ENCODE measurements at regions not wholly inside any gene's neighbourhood (a gene's known extent, or its start where the extent isn't known, plus 50 kb on each side); places are given as distances from the start of the nearest gene placed in this dataset.

DNA sequence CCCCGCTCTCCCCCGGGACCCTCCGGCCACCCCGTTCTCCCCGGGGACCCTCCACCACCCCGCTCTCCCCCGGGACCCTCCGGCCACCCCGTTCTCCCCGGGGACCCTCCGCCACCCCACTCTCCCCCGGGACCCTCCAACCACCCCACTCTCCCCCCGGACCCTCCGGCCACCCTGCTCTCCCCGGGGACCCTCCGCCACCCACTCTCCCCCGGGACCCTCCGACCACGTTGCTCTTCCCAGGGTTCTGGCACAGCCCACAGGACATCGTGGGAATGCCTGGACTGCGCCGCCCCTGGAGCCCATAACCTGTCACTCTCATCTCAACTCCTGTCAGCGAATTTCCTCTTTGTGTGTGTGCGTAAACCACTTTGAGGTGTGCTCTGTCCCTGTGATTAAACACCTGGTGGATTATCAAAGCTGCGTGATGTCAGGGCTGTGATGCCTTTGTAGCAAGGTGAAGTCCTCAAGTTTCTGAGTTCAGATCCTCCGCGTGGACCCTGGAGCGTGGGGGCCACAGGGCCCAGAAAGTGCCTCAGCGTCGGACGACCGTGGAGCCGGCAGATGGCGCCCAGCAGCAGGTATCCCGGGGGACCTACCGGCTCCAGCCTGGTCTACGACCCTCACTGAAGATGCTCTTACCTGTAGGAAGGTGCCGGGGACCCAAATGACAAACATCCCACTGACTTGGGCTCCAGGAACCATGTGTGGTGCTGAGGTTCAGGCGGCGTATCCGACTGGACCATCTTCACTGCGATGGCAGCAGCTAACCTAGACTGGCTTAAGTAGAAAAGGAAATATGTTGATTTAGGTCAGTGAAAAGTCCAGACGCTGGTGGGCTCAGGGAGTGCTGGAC, 63.2 kb upstream of the GALNT9 start:
- DNase-seq: no peak

DNA sequence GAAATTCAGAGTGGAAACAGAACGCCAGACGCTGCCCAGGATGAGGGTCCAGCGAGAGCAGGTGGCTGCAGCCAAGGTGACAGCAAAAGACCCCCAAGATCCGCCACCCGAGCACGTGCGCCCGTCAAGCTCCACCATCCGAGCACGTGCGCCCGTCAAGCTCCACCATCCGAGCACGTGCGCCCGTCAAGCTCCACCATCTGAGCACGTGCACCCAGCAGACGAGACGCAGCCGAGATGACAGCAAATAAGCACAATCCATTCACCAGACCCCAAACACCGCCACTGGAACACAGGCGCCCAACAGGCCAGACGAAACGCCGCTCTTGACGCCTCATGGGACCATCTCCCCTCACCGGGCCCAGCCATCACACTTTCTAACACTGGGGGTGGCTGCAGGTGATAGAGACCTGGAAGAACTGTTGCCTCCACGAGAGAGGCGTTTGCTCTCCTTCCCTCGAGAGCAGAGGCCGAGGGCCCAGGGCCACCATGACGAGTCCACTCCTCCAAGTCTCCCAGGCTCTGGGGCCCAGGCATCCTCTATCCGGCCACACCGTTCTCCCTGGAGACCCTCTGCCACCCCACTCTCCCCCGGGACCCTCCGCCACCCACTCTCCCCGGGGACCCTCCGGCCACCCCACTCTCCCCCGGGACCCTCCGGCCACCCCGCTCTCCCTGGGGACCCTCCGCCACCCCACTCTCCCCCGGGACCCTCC, 62.1 kb upstream of the GALNT9 start:
- no peak for DNase-seq

DNA sequence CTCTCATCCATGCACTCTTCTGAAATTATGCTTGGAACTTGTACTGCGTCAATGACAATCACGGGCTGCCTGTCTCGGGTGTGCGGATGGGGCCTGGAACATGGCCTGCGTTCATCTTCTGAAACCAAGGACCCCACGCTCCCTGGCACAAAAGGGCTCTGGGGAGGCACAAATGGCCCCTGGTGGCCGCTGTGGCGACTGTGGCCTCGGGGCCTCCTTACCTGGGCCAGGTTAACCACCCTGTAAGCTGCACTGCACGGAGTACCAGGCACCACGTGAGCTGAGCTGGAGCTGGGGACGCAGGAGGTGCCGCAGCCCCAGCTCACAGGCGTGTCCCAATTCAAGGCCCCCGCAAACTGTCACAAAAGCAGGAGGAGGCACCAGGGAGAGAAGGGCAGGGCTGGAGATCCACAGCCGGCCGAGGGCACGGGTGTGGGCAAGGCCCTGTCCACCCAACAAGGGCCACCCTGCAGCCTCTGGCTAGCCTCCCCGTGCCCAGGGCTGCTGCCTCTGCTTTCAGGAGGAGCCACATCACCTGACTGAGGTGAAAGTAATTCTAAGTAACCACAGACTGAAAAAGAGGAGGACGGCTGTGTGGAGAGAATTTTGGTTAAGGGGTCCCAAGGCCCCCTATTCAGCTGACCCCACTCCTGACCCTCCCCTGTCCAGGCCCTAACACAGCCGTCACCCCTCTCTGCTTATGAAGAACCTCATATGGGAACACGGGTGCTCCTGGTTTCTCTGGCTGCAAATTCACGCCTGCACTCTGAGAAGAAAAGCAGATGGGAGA, 61.1 kb upstream of the GALNT9 start:
- no peak for DNase-seq

DNA sequence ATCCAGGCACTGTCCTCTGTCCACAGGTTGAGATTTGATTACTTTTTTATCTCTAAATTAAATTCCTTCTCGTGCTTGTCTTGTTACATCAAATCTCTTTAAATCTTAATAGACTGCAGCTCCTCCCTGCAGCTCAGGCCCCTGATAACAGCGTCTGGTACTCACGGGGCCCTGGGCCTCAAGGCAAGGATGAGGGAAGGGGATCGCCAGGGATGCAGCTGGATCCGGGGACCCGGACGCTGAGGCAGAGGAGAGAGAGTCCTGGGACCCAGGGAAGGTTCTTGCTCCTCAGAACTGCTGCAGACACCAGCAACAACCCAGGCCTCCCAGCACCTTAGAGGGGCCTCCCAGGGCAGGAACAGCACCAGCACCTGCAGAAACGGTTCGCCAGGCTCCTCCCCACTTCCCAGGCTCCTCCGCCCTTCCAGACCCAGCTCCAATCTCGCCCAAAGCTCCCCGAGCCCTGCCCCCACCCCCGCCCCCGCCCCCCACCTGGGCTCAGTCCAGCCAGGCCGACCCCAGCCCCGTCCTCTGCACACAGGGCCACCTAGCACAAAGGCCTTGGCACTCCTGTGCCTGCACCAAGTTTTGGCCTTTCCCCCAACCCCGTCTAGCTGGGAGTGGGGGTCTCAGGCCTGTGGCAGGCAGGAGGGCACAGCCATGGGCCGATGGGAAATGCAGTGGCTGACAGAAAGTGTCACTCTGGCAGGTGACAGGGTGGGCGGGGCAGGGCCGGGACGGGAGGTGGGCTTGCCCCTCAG, 60.3 kb upstream of the GALNT9 start:
- no peak for DNase-seq

DNA sequence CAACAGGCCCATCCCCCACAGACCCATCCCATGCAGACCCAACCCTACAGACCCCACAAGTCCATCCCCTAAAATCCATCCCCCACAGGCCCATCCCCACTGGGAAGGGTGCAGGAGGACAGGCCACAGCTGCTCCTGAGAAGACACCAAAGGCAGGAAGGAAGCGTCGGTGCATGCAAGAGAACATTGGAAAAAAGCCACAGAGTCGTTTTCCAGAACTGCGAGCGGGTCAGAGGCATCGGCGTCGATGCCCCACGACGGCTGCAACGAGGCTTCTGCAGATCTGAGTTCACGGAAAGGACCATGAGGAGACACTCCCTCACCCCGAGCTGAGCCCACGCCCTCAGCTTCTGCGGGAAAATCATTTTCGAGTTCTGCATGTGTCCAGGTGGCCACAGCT, 59.6 kb upstream of the GALNT9 start:
- DNase-seq: no peak

DNA sequence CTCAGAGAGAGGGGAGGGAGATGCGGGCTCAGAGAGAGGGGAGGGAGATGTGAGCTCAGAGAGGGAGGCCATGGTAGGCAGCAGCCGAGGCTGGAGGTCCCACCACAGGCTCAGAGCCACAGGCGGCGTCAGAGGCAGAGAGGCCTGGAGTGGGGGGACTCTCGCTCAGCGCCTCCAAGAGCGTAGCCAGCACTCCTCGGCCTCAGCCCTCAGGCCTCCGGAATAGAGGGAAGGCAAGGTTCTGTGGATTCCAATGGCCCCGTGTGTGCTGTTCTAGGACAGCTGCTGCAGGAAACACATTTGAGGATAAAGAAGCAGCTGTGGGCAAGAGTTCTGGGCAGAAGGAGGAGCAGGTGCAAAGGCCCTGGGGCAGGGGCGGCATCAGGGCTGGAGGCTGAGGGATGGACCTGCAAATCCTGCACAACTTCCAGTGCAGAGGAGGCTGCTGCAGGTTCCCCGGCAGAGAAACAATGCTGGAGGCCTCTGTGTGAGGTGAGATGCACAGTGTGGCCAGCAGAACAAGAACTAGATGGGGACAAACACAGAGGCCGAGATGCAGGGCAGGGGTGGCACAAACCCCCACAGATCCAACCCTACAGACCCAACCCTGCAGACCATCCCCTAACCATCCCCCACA, 59.1 kb upstream of the GALNT9 start:
- DNase-seq: no peak

DNA sequence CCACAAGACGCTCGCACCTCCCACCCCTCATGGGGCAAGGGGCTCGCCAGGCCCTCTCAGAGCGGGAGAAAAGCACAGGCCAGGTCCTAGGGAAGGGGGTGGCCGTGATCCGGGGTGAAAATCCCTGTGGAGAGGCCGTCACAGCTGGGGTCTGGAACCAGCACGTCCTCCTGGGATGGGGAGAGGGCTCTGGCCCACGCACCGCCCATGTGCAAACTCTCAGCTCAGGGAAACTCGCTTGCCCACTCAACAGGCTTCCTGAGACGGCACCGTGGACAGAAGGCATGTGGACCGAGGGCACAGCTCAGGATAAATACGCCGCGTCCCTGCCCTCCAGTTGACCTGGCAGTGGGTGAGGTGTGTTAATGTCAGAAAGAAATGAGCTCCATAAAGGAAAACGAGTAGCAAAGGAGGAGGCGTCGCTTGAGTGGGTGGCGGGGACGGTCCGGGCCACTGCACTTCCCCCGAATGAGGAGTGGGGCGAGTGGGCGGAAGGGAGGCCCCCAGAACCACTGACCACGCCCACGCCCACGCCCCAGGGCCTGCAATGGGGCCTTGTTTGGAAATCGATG, 57.6 kb upstream of the GALNT9 start:
- no peak for DNase-seq

DNA sequence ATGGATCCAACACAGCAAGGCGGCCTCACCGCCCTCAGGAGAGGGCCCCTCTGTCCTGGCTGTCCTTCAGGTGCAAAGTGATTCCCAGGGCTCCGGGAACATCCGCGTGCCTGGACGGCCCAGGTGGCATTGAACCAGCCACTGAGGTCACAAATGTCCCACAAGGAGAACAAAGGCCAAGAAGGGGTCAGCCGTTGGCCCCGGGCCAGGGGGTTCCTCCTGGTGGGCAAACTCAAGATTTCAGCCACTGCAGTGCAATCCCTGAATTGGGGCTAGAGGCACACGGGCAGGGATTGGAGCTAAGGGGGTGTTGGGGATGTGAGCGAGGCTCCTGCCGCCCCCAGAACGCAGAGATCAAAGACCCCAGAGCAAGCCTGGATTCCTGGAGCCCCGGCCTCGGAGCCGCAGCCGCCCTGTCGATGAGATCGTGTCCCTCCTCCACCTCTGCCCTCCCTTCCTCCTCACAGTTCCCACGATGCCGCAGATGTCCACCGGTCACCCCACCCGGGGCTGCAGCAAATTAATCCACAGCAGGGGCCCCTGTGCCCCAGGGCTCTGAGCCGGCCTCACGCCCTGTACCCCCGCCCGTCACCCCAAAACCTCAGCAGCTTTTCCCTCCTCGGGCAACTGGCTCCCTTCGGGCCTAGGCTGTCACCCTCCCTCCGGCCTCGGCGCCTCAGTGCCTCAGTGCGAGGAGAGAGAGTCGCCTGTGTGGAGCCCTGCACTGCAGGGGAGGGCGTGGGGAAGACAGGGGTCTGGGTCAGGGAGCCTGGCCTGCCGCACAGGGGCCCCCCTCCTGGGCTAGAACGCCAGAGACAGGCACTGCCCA, 56.7 kb upstream of the GALNT9 start:
- no peak for DNase-seq

DNA sequence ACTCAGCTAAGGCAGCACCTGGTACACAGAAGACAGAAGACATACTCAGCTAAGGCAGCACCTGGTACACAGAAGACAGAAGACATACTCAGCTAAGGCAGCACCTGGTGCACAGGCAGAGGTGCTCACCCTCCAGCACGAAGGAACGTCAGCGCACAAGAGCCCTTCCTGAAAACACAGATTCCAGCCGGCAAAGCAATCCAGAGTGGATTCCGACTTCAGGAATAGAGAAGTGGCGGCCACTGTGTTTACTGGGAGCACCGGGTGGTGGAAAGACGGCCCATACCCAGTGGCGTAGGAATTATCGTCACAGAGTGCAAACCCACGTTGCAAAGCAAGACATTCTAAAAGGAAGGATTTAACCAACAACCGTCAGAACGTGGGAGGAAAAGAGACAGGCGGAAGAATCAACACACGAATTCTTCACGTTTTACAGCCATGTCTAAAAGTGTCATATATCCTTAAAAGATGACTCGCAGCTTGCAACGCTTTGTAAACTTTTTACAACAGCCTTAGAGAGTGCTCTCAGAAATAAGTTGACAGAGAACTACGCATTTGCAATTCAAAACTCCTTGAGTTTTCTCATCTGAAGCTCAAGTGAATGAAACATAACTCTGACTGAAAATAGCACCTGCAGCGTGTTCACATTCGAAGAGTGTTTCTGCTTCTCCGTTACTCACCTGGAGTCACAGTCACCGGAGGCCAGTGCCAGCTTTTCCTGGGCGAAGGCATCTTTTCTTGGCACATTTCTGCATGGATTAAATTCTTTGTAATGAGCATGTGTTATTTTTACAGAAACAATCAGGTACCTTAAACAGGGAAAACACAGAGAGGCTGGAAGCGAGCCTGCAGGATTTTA, 55.8 kb upstream of the GALNT9 start:
- no peak for DNase-seq

DNA sequence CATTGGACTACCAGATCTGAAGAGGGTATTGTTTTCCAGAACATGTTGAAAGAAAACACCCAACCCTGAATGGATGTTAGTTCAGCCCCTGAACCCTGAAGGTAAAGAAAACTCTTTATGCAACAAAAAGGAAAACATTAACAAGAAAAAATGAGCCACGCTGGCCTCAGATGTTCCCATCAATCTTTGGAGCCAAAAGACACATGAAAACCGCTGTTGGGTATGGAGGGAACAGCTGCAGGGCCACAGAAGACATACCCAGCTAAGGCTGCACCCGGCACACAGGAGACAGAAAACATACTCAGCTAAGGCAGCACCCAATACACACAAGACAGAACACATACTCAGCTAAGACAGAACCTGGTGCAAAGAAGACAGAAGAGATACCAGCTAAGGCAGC, 51.3 kb upstream of the GALNT9 start:
- no peak for DNase-seq

DNA sequence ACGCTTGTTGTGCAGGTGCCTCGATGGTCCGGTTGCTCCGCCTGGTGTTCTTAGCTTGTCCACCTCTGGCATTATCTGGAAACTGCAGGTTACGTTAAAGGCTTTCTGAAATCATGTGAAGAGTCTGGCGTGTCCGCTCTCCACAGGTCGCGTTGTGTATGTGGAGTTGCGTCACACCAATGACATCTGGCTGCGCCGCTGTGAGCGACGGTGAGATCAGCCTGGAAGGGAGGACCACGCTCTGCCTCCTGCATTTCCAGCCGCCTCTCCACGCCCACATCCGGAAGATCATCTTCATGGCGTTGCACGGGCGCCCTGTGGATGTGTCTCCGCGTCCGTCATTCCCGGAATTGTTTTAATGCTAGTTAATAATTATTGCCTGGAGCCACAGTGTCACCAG, 50.6 kb upstream of the GALNT9 start:
- DNase-seq: no peak

DNA sequence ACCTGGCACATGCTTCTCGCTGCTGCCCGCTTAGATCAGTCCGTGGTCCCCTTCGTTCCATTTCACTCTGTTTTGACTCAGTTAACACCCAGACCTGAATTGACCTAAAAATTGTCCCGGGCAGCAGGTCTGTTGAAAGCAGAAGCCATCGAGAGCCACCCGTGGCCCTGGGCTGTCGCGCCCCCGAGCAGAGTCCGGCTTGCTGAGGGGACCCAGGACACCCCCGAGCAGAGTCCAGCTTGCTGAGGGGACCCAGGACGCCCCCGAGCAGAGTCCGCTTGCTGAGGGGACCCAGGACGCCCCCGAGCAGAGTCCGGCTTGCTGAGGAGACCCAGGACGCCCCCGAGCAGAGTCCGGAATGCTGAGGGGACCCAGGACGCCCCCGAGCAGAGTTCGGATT, 50.2 kb upstream of the GALNT9 start:
- DNase-seq: no peak
